ENCODE measurements at regions not wholly inside any gene's neighbourhood (a gene's known extent, or its start where the extent isn't known, plus 50 kb on each side); places are given as distances from the start of the nearest gene placed in this dataset.
A peak's percentile ranks its signal among the peaks of the same experiment; 100 is the strongest.

DNA sequence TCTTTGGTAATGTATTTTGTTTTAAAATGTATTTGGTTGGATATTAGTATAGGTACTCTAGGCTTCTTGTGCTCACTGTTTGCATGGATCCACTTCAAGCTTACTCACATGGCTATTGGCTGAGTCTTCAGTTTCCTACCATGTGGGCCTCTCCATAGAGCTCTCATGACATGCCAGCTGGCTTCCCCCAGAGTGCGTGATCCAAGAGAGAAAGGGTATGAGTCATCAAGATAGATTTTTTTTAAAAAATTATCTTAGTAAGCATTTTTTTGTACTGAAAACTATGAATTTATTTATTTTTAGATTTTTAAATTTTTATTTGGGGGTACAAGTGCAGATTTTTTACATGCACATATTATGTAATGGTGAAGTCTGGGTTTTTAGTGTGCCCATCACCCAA is 219.1 kb upstream of the AMOT start:
- peak; percentile 0 for DNase-seq (ENCODE audit: low read depth)

DNA sequence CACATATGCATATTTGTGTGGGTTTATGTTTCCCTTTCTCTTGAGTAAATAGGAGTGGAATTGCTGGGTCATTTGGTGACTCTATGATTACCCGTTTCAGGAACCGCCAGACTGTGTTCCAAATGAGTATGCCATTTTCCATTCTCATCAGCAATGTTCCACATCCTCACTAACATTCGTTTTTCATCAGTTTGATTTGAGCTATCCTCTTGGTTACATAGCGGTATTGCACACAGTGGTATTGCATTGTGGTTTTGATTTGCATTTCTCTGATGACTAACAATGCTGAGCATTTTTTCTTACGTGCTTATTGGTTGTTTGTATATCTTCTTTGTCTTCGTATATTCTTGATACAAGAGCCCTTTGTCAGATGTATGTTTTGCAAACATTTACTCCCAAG is 218.0 kb upstream of the AMOT start:
- DNase-seq (ENCODE audit: low read depth), result no peak

DNA sequence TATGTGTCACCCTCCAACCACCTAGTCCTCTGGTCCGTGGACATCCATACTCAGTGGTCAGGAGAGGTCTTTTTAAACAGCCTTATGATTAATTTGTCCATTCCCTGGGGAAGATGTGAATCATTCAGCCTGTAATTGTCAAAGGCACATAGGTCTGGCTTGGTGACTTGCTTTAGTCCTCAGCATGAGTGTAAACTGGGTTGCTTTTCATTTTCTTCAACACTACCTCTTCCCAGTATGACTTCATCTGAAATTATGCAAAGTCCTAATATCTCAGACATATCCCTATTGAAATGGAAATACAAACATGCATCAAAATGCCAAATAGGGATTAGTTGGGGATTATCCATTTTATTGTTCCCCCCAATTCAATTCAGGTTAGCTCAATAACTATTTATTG is 208.3 kb upstream of the AMOT start:
- no peak for DNase-seq (ENCODE audit: low read depth)

DNA sequence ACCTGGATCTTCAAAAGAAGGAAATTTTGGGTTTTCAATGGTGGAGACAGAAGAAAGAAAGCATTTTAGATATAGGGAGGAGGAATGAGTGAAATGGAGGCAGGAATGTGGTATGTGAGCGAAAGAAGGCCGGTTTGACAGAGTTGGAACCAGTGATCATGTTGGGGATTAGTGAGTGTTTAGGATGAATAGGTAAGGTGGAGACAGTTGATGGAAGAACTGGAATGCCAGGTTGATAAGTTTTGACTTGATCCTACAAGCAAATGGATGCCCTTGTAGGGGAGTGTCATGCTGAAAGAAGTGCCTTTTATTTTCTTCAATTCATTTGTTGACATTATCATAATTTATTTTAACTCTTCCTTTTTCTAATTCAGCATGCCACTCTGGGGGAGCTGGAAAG is 207.8 kb upstream of the AMOT start:
- DNase-seq (ENCODE audit: low read depth), result no peak

DNA sequence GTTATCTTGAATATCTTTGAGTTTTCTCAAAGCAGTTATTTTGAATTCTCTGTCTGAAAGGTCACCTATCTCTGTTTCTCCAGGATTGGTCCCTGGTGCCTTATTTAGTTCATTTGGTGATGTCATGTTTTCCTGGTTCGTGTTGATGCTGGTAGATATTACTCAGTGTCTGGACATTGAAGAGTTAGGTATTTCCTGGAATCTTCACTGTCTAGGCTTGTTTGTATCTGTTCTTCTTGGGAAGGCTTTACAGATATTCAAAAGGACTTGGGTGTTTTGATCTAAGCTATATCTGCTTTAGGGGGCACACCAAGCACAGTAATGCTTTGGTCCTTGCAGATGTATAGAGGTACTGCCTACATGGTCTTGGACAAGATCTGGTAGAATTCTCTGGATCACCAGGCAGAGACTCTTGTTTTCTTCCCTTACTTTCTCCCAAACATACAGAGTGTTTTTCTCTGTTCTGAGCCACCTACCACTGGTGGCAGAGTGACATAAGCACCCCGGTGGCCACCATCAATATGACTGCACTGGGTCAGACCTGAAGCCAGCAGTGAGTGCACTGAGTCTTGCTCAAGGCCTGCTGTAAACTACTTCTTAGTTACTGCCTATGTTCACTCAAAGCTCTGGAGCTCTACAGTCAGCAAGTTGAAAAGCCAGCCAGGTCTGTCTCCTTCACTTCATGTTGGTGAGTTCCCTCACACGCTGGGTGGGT is 193.5 kb upstream of the AMOT start:
- no peak for DNase-seq (ENCODE audit: low read depth)

DNA sequence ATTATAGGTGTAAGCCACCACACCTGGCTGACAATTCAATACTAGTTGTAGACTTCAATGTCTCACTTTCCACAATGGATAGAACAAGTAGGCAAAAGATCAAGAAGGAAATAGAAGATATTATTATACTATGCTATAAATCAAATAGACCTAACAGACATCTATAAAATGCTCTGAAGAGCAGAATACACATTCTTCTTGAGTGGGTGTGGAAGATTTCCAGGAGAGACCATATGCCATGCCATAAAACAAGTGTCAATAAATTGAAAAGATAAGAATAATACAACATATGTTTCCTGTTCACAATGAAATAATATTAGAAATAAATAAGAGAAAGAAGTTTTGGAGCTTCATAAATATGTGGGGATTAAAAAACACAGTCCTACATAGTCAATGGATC is 179.3 kb upstream of the AMOT start:
- no peak for DNase-seq (ENCODE audit: low read depth)

DNA sequence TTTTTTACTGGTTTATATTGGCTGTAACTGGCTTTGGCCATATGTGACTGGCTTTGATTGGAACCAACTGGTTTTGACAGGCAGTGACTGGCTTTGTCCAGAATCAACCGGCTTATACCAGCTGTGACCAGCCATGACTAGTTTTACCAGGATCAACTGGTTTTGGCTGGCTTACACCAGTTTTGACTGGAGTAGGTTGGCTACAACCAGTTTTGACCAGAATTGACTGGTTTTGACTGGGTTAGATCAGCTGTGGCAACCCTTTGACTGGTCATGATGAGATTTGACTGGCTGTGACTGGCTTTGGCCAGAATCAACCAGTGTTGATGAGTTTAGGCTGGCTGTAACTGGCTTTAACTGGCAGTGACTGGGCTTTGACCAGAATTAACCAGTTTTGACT is 169.2 kb upstream of the AMOT start:
- no peak for DNase-seq (ENCODE audit: low read depth)

DNA sequence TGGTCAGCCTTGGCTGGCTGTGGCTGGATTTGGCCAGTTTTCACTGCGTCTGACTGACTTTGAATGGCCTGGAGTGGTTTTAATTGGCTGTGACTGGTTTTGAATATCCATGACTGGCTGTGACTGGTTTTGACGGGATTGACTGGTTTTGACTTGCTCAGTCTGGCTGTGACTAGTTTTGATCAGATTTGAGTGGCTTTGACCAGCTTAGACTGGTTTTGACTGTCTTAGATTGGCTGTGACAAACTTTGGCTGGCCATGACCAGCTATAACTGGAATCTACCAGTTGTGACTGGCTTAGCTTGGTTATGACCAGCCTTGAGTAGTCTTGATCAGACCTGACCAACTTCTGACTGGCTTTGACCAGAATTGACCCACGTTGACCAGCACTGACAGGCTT is 168.4 kb upstream of the AMOT start:
- DNase-seq (ENCODE audit: low read depth), result no peak

DNA sequence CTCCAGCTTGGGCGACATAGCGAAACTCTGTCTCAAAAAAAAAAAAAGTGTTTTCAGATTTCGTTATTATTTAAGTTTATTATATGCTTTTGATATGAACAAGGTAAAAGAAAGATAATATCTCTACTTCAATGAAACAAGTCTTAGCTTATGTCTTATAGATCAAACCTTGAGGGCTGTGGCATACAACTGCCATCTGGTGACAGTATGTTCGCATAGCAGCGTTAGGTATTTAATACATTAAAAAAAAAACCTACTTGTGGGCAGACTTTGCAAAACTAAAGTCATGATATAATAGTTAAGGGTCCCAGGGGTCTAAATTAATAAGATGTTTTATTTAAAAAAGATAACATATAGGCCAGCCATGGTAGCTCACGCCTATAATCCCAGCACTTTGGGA is 161.2 kb upstream of the AMOT start:
- DNase-seq (ENCODE audit: low read depth), result no peak

DNA sequence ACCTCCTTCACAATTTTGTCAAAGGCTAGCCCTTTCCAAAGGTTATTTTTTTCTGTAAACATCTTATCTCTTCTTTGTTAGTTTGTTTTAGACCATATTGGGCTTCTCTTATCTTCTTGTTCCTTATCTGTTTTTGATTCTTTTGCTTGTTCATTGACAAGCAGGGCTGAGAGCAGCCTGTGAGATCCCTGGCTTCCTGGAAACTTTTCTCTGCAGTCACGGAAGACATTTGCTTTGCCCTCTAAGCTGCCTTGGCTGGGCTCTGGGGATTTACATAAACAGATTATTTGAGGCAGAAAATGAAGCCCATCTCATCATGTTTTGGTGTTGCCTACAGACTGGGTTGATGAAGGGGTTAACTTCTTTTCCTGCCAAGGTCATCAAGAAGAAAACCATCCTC is 157.4 kb upstream of the AMOT start:
- no peak for DNase-seq (ENCODE audit: low read depth)

DNA sequence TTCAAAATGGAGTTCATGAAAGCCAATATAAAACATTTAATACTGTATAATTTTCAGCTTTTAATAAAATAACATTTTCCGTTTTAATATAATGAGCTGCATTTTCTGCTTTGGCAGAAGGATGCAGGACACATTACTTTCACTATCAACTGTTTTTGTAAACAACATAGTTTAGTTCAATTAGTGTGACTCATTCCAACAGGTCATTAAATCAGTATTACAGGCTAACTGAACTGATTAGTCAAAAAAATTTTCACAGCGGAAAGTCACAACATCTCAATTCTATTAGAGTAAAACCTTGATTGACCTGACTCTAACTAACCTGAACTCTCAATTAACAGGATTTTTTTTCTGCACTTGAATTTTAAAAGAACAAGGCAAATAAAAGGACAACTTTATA is 151.2 kb upstream of the AMOT start:
- DNase-seq (ENCODE audit: low read depth), result no peak

DNA sequence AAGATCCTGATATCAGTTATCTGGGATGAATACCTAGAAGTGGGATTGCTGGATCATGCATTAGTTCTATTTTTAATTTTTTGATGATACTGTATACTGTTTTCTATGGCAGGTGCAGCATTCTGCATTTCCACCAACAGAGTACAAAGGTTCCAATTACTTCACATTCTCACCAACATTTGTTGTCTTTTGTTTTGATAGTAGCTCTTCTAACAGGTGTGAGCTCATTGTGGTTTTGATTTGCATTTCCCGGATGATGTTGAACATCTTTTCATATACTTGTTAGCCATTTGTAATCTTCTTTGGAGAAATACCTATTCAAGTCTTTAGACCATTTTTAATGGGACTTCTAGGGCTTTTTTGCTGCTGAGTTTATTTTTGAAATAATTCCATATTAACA is 139.2 kb upstream of the AMOT start:
- DNase-seq (ENCODE audit: low read depth), result no peak

DNA sequence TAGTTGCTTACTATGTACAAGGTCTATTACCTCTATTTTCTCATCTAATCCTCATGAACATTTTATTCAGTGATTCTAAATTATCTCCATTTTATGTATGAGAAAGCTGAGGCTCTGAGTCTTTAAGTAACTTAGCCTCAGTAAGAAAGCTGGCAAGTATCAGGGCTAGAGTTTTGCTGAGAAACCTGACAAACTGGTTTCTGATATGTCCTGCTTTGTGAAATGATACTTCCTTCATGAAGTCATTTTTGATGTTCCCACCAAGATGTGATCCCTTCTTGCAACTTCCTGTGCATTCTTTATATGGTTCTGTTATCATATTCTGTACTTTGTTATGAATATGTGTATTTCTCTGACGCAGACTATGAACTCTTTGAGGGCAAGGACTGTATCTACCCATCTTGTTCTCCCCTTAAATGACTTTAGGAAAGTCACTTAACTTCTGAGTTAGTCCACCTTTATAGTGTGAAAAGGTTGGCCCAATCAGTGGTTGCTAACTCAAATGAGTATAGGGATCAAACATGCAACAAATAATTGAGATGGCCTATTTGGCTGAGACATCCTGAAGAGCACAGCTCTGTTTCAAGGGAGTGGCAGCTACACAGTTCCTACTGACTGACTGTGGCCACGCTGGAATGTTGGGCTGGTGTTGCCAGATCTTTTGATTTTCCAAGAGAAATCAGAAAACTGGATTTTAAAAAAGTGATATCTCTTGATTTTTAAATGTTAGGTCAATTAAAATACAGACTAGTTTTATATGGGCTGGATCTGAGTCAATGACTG is 127.9 kb upstream of the AMOT start:
- DNase-seq (ENCODE audit: low read depth), result no peak

DNA sequence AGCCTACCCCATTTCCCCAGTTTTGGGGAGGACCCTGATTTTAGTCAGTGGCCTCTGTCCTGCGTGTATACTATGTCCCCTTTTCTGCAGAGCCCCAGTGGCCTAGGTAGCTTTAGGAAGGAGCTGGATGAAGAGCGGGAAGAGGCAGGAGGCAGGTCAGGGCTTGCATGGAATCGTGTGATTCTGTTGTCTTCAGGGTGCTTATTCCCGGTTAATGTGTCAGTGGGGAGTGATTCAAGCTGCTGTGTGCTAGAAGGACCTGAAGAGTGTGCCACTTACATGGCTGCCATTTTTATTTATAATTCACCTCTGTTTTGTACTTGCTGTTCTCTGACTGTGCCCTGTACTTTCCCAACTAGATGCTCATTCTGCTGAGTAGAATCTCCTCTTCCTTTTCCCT is 127.3 kb upstream of the AMOT start:
- no peak for DNase-seq (ENCODE audit: low read depth)

DNA sequence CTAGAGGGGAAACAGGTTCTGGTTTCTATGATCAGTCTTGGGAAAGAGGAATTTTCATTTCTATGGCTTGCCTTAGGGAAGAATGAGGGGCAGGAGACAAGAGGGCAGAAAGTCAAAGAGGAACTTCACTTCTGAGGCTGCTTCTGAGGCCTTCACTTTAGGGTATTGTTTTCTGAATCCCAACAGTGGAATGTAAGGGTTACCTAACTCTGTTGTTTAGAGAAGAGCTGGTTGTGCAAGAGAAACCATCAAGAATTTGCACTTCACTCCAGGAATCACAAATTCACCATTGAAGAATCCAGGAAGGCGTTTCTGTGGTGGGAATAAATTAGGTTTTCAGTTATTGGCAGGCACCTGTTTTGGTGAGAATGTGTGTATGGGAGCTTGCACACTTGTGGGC is 126.7 kb upstream of the AMOT start:
- no peak for DNase-seq (ENCODE audit: low read depth)

DNA sequence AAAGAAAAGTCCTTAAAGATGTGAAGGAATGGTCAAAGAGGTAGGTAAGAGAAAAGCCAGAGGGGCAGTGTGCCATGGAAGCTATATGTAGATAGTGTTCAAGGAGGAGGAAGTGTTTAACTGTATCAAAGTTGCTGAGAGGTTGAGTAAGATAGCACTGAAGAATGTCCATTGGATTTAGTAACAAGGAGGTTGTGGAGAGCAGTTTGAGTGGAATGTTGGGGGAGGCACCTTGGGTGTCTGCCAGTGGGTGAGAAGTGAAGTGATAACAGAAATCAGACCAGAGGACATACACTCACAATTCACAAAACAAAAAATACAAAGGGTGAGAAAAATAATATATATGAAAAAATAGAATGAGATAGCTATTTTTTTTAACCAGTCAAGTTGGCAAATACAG is 121.3 kb upstream of the AMOT start:
- DNase-seq (ENCODE audit: low read depth), result no peak

DNA sequence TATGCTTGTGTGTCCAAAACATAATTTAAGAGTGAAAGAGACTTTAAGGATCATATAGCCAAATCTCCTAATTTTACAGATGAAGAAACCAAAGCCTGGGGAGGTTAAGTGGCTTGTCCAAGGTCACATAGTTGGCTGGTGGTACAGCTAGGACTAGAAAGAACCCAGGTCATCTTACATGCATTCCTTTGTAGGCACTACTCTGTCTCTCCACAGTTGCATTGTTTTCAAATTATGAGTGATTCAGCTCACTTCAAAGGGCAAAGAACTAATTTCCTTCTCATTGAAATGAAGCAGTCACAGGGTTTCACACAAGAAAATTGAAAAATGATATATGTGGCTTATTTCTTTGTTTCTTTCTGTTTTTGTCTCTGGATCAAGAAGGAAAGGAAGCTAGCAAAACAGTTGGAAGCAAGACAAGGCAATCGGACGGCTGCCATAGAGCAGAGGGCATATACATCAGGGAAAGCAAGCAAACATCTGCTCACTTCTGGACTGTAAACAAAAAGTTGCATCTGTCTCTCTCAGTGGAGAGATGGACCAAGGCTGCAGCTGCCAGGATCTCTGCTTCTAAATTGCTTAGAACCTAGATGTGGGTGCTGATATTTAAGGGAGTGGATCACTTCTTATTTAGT is 107.5 kb upstream of the AMOT start:
- no peak for DNase-seq (ENCODE audit: low read depth)

DNA sequence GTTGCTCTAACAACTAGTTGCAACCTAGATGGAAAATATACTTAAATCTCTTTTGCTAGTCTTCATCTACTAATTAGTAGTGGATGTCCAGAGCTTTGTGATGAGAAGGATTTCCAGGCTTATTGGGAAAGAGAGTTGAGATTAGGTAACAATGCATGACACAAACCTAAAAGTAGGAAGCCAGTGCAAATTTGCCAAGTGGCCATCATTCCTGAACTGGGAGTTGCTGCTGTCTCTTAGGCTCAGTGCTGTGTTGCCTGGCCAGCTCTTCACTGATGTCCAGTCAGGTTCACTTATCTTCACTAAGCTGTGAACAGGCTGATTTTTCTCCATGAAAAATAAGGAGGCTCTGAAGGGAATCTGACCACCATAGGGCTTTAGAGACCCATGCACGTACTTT is 105.6 kb upstream of the AMOT start:
- DNase-seq (ENCODE audit: low read depth), result no peak

DNA sequence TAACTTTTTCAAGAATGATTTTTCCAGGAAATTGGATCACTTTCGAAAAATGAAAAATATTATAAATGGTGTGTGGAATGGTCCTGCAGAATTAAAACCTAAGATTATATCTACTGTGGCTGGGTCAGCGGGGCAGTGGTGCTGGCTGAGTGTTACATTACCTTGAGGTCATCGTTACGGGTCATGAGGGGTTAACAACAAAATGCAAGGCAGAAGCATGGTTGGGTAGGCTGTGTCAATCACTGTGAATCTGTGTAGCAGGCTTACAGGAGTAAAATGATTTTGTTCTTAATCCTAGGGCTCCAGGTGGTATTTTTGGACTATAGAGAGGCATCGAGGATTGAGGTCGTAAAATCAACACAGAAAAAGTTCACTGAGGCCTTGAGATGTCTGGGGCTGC is 105.2 kb upstream of the AMOT start:
- DNase-seq (ENCODE audit: low read depth), result no peak

DNA sequence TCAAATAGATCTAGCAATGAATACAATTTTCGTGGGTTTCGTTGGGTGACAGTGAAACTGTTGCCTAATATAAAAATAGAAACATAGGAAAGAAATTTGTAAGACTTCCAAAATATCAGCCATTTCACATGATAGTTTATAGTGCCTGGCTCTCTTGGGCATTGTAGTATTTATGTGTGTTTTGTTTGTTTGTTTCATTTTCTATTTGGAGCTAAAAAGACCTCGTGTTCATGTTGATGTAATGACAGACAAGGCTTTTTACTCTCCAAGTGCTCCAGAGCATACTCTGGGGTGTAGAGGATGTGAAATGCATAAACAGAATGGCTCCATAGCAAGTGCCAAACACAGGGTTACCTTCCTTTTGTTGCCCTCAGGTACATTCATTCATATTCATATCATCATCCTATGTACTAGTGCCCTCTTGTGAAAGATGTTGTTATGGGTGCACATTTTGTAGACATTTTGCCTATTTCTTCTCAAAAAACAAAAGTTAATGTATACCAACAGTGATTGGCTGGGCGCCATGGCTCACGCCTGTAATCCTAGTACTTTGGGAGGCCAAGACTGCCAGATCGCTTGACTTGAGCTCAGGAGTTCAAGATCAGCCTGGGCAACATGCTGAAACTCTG is 100.7 kb upstream of the AMOT start:
- DNase-seq (ENCODE audit: low read depth), result no peak

DNA sequence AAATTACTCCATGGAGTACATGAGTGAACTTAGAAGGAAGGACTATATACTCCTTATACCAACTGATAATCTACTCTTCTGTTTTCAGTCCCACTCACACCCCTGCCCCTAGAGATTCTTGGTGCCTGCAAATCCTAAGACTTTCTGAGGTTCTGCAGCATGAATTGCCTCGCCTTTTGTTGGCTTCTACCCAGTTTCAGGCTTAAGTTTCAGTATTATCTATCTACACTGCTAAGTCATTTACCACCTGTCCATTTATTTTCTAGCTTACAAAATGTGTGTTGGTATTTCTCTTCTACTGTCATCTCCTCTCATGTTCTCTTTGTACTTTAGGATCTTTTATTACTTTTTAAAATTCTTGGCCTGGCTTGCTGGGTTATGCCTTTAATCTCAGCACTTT is 94.4 kb upstream of the AMOT start:
- no peak for DNase-seq (ENCODE audit: low read depth)

DNA sequence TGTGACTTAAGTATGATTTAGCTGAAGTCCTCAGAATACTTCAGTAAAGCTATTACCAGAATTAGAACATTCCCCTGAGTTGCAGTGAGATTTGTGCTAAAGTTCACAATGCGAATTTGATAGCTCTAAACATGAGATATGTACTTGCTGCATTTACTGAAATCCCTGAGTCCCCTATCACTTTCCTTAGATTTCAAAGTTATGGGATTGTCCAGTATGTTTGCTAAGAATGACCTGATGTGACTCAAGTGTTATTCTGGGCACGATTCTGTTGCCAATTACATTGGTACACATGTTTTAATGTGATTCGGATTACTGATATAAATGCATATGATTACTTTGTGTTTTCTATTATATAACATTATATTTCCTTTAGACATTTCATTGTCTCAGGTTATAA is 91.3 kb upstream of the AMOT start:
- no peak for DNase-seq (ENCODE audit: low read depth)

DNA sequence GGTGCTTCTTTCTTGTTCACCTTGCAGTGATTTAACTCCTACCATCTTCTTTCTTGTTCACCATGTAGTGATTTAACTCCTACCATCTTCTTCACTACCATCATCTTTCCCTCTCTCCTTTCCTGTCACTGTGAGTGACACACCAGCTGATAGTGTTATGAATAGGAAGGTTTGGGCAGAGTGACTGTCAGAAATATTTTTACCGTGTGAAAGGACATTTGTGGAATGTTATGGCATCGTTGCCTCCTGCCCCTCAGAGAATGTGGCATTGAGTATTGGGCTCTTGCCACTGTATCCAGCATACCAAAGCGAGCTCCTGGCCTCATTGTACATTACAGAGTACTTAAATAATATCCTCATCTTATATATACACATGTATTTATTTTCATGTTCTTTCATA is 90.8 kb upstream of the AMOT start:
- no peak for DNase-seq (ENCODE audit: low read depth)

Data from LHCN-M2 (cell line).